Aorta (tissue), 5 donors: ENCODE measurements at regions not wholly inside any gene's neighbourhood (a gene's known extent, or its start where the extent isn't known, plus 50 kb on each side); places are given as distances from the start of the nearest gene placed in this dataset.

Experiments used
- ATAC-seq: fragments of 200-7000 bp; cut with Tn5 transposase; one replicate; pipeline ENCODE4 v1.9.1; 2022; ENCODE audit warnings: moderate library complexity; ENCODE audit not compliant: low FRiP score
- DNase-seq, 2 donors: peaks; one replicate each; pipeline ENCODE4 v3.0.0-alpha.2; 2020
- H3K27ac ChIP-seq, 2 donors: one replicate each; pipeline ENCODE4 v1.5.1; 2013; ENCODE audit warnings: low read length in 2 of 2, mild to moderate bottlenecking in 2 of 2, moderate library complexity in 2 of 2, control low read depth in 1 of 2, inconsistent platforms in 1 of 2, low read depth in 1 of 2
- H3K27me3 ChIP-seq, 2 donors: one replicate each; pipeline ENCODE4 v1.6.1; 2013; ENCODE audit warnings: control low read depth in 1 of 2, low read length in 1 of 2, mild to moderate bottlenecking in 1 of 2, moderate library complexity in 1 of 2; ENCODE audit not compliant: insufficient read depth in 2 of 2, control insufficient read depth in 1 of 2
- H3K36me3 ChIP-seq, 2 donors: one replicate each; pipeline ENCODE4 v1.6.1; 2013; ENCODE audit warnings: control low read depth in 1 of 2, low read length in 1 of 2, mild to moderate bottlenecking in 1 of 2; ENCODE audit not compliant: insufficient read depth in 2 of 2, control insufficient read depth in 1 of 2
- H3K4me1 ChIP-seq, 2 donors: one replicate each; pipeline ENCODE4 v1.6.1; 2013; ENCODE audit warnings: low read length in 2 of 2, control low read depth in 1 of 2, mild to moderate bottlenecking in 1 of 2, moderate library complexity in 1 of 2; ENCODE audit not compliant: insufficient read depth in 2 of 2, control insufficient read depth in 1 of 2
- H3K4me3 ChIP-seq, 2 donors: one replicate each; pipeline ENCODE4 v1.5.1; 2013; ENCODE audit warnings: low read length in 2 of 2, control low read depth in 1 of 2, mild to moderate bottlenecking in 1 of 2
- H3K9me3 ChIP-seq: one replicate; pipeline ENCODE4 v1.6.1; 2013; ENCODE audit warnings: mild to moderate bottlenecking, low read length; ENCODE audit not compliant: control insufficient read depth
- WGBS, 2 donors: extraction: QIAGEN DNeasy Blood & Tissue Kit; methylation state at CpG; one replicate each; pipeline ENCODE4 v1.1.7; 2013; 5-methylcytosine and 5-hydroxymethylcytosine counted together
- intact Hi-C, 2 donors: fragments of 100-400 bp; cut with DNase I; formaldehyde crosslinking; loops; one replicate each; pipeline versions ENCODE4 v1.14.2 to v1.15.0; 2022
- donor health status: healthy with polysubstance abuse.
- donor health status: Bipolar disorder and iron deficiency.
- donor health status: DM: no; HTN: no; CAD: no.
- donor health status: DM: no; HTN: no; CAD: no.
- donor health status: DM: yes; HTN: yes; CAD: no.

DNA sequence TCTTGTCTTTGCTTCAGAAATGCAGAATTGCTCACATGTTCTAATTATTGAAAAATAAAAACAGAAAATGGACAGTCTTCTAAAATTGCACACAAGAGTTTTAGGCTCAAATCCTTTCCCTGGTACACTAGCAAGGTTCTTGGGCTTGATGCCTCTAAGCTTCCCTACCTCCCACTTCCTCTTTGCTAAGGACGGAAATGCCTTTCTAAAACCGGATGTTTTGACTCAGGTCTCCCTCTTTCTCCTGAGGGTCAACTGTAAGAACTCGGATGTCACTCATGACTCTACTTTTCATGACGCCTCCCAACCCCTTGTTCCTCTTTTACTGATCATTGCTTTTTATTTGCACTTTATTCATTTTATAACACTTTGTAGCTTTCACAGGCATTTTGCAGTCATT is 613.5 kb downstream of the C6orf118 start:
- H3K27ac ChIP-seq, result no peak overlapping the region
- intact Hi-C loops, result no loop called here
- H3K4me1 ChIP-seq, result no peaks in the 10 kb centered on the region
- ATAC-seq (no peak), DNase-seq (no peak)
- no peaks in the 10 kb centered on the region for H3K27me3 ChIP-seq
- H3K36me3 ChIP-seq, result no peaks in the 10 kb centered on the region
- no peaks in the 10 kb centered on the region for H3K9me3 ChIP-seq
- 34 to 37% methylated on average over 4 of the region's 4 CpGs for WGBS, 2 donors
- H3K4me3 ChIP-seq, result no peak overlapping the region

DNA sequence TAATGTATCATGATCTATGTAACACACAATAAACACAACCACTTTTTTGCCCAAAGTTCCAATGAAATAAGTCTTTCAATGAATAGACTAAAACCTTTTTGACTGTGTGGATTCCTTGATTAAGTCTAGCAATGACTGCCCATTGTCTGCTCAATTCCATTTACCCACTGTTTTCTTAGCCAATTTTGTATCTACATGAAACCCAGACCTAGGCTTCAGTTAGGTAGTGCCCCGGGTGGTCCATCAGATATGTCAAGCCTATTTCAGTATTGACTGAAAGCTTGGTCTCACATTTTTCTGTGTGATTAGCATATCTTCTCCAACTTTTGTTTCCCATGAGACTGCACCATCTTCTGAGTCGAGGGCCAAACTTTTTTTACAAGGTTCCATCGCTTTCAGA is 615.0 kb downstream of the C6orf118 start:
- intact Hi-C loops, result no loop called here
- no peak for DNase-seq
- no peaks in the 10 kb centered on the region for H3K36me3 ChIP-seq
- 88 to 91% methylated on average over 3 of the region's 3 CpGs for WGBS, 2 donors
- H3K9me3 ChIP-seq, result peaks cover 3% of the 10 kb centered on the region
- H3K27me3 ChIP-seq, result peaks cover 0 to 2% of the 10 kb centered on the region in 2 donors
- H3K4me1 ChIP-seq, result no peaks in the 10 kb centered on the region
- no peak overlapping the region for H3K4me3 ChIP-seq
- H3K27ac ChIP-seq, result no peak overlapping the region
- no peak for ATAC-seq

DNA sequence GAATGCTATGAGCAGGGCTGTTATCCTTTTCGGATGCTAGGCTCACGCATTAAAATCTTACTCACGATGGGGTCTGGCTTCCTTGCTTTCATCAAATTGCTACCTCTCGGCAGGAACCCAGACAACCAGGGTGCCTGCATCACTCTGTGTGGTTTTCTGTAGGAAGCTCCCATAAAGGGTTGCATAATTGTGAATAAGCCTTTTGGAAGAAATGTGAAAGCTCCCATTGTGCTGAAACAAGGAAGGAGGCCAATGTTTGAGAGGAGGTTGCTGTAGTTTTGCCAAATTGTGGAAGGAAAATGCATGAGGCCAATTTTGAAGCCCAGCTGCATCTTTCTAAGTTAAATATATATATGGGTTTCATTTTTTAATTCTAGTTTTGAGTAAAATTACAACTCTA is 615.5 kb downstream of the C6orf118 start:
- Histone ChIP-seq H3K27me3 (peaks cover 0 to 2% of the 10 kb centered on the region in 2 donors), H3K4me3 (no peak overlapping the region), H3K4me1 (no peaks in the 10 kb centered on the region), H3K9me3 (peaks cover 3% of the 10 kb centered on the region), H3K36me3 (no peaks in the 10 kb centered on the region), H3K27ac (no peak overlapping the region)
- DNase-seq (no peak), ATAC-seq (no peak)
- intact Hi-C loops, result no loop called here
- 39 to 45% methylated on average over 4 of the region's 4 CpGs for WGBS, 2 donors

DNA sequence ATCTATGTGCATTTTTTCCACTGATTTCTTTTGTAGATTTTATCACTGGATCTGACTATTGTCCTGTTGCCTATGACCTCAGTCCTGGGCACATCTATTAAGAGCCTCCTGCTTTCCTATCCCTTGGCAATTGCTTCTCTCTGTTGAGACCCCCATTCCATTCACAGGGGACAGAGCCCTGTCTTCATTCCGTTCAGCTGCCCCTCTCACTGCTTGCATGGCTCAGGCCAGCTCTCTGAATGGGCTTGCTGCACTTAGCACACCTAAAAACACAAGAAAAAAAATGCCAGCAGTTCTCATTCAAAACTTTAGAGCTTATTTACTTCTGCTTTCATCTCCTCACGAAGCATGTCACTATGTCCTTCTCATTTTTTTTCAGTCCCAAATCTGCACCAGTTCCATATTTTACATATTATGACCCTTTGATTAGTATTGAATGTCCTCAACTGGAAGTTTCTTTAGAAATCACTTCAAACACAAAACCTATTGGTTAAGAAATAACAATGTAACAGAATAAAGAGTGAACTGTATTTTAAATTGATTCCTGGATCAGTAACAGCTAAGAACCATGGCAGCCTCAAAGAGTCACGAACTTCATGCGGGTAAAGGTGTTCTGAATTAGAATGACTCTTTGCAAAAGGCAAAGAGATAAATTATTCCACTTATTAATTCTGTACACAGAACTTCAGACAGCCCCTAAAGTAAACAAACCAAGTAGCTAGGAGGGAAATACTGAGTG is 616.5 kb downstream of the C6orf118 start:
- ATAC-seq, result no peak
- peaks cover 3% of the 10 kb centered on the region for H3K9me3 ChIP-seq
- H3K4me1 ChIP-seq, result no peaks in the 10 kb centered on the region
- H3K4me3 ChIP-seq, result no peak overlapping the region
- WGBS, 2 donors, result 74 to 76% methylated on average over 4 of the region's 4 CpGs
- no peaks in the 10 kb centered on the region for H3K36me3 ChIP-seq
- no peak overlapping the region for H3K27ac ChIP-seq
- H3K27me3 ChIP-seq, result peaks cover 0 to 2% of the 10 kb centered on the region in 2 donors
- no peak for DNase-seq
- intact Hi-C loops, result no loop called here

DNA sequence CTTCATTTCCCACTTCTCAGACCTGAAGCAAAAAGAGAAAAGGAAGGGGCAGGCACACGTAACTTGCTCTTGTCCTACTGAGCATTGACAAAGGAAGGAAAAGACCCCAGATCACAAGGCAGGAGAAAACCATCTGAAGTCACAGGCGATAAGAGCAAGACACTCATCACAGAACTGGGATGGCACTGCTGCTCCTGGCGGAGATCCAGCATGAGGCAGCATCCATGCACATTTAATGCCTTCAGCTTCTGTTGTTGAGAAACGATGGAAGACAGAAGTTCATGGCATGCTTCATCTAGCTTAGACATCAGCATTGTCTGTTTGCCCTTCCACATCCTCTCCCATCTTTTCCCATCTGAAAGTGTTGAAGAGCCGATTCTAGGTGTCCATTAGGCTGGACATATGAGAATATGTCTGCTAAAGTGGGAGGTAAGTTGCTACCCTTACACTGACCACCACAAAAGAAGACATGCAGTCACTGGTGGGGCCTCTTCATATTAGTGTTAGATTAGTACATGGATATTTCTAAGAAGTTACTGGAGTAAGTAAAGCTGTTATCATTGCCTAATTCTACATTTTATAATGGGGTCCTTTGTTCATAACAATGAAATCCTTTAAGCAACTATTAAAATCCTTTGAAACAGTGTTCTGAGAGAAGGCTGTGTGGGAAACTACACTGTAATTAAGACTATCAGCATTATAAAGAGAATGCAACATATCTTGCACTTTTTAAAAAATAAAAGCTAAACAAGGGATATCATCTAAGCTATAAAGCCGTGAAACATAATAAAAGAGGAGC is 618.5 kb downstream of the C6orf118 start:
- H3K36me3 ChIP-seq, result no peaks in the 10 kb centered on the region
- 75 to 78% methylated on average over 6 of the region's 6 CpGs for WGBS, 2 donors
- no peak overlapping the region for H3K27ac ChIP-seq
- ATAC-seq (no peak), DNase-seq (no peak)
- intact Hi-C loops, result no loop called here
- H3K4me3 ChIP-seq, result no peak overlapping the region
- peaks cover 0 to 2% of the 10 kb centered on the region in 2 donors for H3K27me3 ChIP-seq
- H3K4me1 ChIP-seq, result no peaks in the 10 kb centered on the region
- H3K9me3 ChIP-seq, result peaks cover 3% of the 10 kb centered on the region

DNA sequence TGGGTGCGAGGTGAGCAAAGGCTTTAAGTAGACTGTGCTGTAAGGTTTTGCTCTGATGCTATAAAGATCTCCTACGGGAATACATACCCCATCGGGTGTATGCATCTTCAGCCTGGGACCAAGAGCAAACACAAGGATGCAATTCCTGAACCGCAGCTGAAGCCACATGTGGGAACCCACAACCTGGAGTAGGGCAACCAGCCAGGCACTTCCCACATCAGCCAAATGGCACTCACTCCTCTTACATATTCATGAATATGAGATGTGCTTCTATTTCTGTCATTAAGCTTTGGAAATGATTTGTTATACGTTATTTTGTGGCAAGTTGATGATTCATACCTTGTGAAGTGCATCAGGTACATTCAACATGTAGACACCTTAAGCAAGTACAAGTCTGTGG is 619.2 kb downstream of the C6orf118 start:
- H3K27ac ChIP-seq, result no peak overlapping the region
- H3K36me3 ChIP-seq, result no peaks in the 10 kb centered on the region
- peaks cover 3% of the 10 kb centered on the region for H3K9me3 ChIP-seq
- peaks cover 0 to 2% of the 10 kb centered on the region in 2 donors for H3K27me3 ChIP-seq
- H3K4me3 ChIP-seq, result no peak overlapping the region
- no peak for DNase-seq
- ATAC-seq, result no peak
- no peaks in the 10 kb centered on the region for H3K4me1 ChIP-seq
- intact Hi-C loops, result no loop called here
- 73 to 80% methylated on average over 5 of the region's 5 CpGs for WGBS, 2 donors

GRCh38 chr6:164665328-164665727 is 644.1 kb downstream of the C6orf118 start:
- Histone ChIP-seq H3K36me3 (no peaks in the 10 kb centered on the region), H3K9me3 (no peaks in the 10 kb centered on the region), H3K4me3 (no peak overlapping the region), H3K27ac (no peak overlapping the region), H3K27me3 (no peaks in the 10 kb centered on the region), H3K4me1 (no peaks in the 10 kb centered on the region)
- intact Hi-C loops, result no loop called here
- WGBS, 2 donors, result 83 to 84% methylated on average over 6 of the region's 6 CpGs
- ATAC-seq (no peak), DNase-seq (no peak)

DNA sequence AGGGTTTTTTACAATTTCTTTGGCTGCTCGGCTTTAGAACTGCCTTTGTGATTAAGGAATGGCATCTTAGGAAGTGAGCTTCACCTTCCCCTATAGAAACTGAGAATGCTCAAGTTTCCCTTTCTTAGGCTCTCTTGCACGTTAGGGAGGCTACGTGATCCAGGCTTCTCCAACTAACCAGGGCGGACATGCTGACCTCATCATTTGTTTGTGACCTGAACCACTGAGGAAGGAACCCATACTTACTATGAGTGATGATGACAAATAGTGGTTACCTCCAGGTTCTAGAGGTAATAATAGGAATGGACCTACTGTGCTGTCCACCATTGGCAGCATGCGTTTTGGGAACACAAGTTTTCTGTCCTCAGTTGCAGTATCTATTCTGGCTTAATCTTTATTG is 645.8 kb downstream of the C6orf118 start:
- H3K4me1 ChIP-seq, result no peaks in the 10 kb centered on the region
- no peak overlapping the region for H3K4me3 ChIP-seq
- no peaks in the 10 kb centered on the region for H3K9me3 ChIP-seq
- DNase-seq (no peak), ATAC-seq (no peak)
- intact Hi-C loops, result no loop called here
- no peaks in the 10 kb centered on the region for H3K27me3 ChIP-seq
- no peak overlapping the region for H3K27ac ChIP-seq
- H3K36me3 ChIP-seq, result no peaks in the 10 kb centered on the region
- 83 to 84% methylated on average over 5 of the region's 5 CpGs for WGBS, 2 donors

- intact Hi-C loops, result no loop called here
- no peak overlapping the region for H3K27ac ChIP-seq
- WGBS, 2 donors, result 73 to 76% methylated on average over 3 of the region's 3 CpGs
Measured at GRCh38 chr6:164661716-164662115, 647.7 kb downstream of the C6orf118 start.

More at GRCh38 chr6:164661716-164662115, 647.7 kb downstream of the C6orf118 start:
- no peaks in the 10 kb centered on the region for H3K4me1 ChIP-seq
- no peak overlapping the region for H3K4me3 ChIP-seq
- ATAC-seq (no peak), DNase-seq (no peak)
- no peaks in the 10 kb centered on the region for H3K27me3 ChIP-seq
- no peaks in the 10 kb centered on the region for H3K36me3 ChIP-seq
- H3K9me3 ChIP-seq, result no peaks in the 10 kb centered on the region
